GM20000 (cell line): ENCODE measurements at regions not wholly inside any gene's neighbourhood (a gene's known extent, or its start where the extent isn't known, plus 50 kb on each side); places are given as distances from the start of the nearest gene placed in this dataset.
"Not testable (repeated sequence)": the region's sequence is repeated elsewhere in the genome, so short reads cannot be mapped to it uniquely, and the experiment has no call there.

Experiments
- DNase-seq: peaks from one replicate; pipeline ENCODE4 v3.0.0; 2012; ENCODE audit warnings: low spot score
- TF ChIP-seq, protein P1 (sequence below): IDR thresholded peaks from 2 replicates; pipeline ENCODE4 v1.5.1; 2012; ENCODE audit warnings: mild to moderate bottlenecking, control low read depth; ENCODE audit errors: extremely low read depth, missing control alignments

DNA sequence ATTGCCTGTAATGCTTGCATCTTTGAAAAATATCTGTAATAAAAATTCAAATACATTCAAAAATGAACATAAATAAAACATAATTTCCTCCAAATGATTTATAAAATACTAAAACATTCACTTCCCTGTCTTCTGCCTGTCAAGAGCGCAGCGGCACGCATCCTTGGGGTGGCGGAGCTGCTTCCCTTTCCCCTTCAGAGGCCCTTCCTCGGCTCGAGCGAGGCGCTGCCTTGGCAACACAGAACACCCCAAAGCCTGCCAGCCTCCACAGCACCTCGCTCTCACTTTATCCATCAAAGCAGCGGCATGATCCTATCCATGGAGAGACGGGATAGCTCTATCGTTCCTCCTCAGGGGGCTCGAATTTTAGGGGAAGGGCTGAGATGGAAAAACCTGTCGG is 146.2 kb downstream of the GXYLT1 start:
- DNase-seq = no peak
- TF ChIP-seq, protein P1, sequence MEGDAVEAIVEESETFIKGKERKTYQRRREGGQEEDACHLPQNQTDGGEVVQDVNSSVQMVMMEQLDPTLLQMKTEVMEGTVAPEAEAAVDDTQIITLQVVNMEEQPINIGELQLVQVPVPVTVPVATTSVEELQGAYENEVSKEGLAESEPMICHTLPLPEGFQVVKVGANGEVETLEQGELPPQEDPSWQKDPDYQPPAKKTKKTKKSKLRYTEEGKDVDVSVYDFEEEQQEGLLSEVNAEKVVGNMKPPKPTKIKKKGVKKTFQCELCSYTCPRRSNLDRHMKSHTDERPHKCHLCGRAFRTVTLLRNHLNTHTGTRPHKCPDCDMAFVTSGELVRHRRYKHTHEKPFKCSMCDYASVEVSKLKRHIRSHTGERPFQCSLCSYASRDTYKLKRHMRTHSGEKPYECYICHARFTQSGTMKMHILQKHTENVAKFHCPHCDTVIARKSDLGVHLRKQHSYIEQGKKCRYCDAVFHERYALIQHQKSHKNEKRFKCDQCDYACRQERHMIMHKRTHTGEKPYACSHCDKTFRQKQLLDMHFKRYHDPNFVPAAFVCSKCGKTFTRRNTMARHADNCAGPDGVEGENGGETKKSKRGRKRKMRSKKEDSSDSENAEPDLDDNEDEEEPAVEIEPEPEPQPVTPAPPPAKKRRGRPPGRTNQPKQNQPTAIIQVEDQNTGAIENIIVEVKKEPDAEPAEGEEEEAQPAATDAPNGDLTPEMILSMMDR = no peak

DNA sequence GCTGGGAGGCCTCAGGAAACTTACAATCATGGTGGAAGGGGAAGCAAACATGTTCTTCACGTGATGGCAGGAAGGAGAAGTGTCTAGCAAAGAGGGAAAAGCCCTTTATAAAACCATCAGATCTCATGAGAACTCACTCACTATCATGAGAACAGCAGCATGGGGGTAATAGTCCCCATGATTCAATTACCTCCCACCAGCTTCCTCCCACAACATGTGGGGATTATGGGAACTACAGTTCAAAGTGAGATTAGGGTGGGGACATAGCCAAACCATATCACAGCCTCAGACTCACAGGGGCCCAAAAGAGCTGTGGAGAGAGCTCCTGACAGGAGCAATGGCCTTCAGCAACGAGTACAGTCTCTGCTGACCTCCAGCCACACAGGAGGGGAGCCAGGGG is 151.4 kb downstream of the GXYLT1 start:
- DNase-seq = no peak
- TF ChIP-seq, protein P1 = no peak

DNA sequence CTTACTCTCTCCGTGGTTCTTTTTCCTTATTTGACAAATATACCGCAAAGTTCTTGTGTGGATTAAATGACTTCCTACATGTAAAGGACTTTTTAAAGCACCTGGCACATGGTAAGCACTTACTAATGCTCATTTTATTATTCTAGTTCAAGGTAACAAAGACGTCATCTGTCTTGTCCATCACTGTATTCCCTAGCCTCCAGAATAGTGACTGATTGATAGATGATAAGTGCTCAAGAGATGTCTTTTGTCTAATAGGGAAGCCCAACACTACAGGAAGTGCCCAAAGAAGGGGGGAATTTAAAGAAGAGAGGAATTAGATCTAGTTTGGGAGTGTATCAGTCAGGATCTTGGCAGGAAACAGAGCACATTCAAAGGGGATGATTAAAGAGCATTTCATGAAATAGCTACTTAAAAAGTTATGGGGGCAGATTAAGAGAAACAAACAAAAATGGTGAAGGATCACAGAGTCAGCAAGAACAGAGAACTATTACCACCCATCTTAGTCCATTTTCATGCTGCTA is 151.9 kb downstream of the GXYLT1 start:
- DNase-seq = no peak
- TF ChIP-seq, protein P1 = no peak

DNA sequence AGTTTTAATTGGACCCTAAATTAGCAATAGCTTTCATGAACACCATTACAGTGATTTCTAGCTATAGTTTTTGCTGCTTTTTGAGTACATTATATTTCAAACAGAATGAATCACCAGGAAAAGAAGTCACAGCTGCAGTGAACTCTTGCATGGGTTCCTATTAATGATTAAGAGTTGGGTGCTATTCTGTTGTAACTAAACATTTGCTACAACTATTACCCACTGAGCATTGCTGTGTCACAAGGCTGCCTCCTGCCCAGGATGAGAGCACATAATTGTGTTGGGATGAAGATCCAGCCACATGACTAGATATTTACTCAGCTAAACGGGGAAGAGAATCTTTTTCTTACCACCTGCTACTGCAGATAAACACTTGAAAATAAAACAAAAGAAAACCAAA is 152.7 kb downstream of the GXYLT1 start:
- no peak for DNase-seq
- TF ChIP-seq, protein P1 = no peak

DNA sequence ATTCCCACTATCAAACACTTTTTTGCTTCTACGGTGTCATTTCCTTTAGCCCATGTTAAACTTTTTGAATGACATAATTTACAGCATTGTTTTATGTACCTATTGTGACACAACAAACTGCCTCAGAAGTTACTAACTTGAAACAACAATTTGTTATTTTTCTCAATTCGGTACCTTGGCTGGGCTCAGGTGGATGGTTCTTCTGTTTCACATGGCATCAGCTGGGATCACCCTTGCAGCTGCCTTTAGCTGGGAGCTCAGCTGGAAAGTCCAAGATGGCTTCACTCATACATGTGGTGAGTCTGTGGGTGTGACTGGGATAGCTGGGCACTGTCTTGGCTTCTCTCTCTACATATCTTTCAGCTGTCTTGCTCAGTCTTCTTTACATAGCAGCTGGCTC is 156.0 kb downstream of the GXYLT1 start:
- DNase-seq = no peak
- TF ChIP-seq, protein P1 = no peak

DNA sequence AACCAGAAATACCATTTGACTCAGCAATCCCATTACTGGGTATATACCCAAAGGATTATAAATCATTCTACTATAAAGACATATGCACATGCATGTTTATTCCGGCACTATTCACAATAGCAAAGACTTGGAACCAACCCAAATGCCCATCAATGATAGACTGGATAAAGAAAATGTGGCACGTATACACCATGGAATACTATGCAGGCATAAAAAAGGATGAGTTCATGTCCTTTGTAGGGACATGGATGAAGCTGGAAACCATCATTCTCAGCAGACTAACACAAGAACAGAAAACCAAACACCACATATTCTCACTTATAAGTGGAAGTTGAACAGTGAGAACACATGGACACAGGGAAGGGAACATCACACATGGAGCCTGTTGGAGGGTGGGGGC is 158.2 kb downstream of the GXYLT1 start:
- DNase-seq = not testable (repeated sequence)

DNA sequence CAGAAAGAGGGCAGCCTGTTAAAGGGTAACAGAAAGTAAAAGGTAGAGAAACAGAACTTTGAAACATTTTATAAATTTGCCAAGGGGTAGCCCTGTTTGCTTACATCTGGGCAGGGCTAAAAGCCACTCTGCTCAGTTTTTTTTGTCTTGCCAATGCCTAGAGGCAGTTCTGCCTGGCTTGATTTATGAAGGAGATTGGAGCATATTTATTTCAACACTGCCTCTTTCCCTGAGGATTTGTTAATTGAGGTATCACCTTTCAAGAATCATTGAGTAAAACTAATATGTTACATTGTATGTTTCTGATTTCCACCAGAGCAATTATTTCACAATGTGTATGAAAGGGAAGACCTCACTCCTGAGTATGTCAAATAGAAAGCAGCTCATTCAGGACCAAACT is 160.8 kb downstream of the GXYLT1 start:
- no peak for DNase-seq

DNA sequence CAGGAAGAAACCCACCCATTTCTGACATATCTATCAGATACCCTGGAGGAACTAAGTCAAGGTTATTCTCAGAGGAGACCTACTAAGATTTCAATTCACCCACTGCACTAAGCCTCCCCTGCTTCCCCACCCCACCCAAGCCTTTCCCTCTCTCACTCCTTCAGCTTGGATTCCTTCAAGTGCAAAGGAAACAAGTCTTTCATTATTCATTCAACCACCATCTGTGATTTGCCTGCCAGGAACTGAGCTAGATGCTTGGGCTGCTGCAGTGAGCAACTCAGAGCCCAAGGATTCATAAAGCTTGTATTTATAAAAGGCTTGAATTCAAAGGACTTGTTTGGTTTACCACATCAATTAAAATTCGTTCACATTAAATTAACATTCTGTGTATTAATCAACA is 161.3 kb downstream of the GXYLT1 start:
- TF ChIP-seq, protein P1 = no peak
- no peak for DNase-seq

More for the DNA sequence above, 160.8 kb downstream of the GXYLT1 start:
- TF ChIP-seq, protein P1 = no peak
